HL-60 (cell line): ENCODE measurements at regions not wholly inside any gene's neighbourhood (a gene's known extent, or its start where the extent isn't known, plus 50 kb on each side); places are given as distances from the start of the nearest gene placed in this dataset.

Source experiments
- DNase-seq, 2 experiments: peaks; one replicate each; pipeline ENCODE4 v3.0.0-alpha.2; 2010 to 2020; ENCODE audit warnings: low read depth in 1 of 2, low spot score in 1 of 2
- H3K27ac ChIP-seq: fragments of 250-450 bp; sonication (Bioruptor Pico); replicated peaks from 2 replicates; pipeline ENCODE4 v1.5.1; 2020; ENCODE audit warnings: mild to moderate bottlenecking, moderate library complexity
- H3K27me3 ChIP-seq: fragments of 250-450 bp; sonication (Bioruptor Pico); 2 replicates; pipeline ENCODE4 v1.5.1; 2021; ENCODE audit warnings: mild to moderate bottlenecking, moderate library complexity; ENCODE audit not compliant: insufficient read depth, poor library complexity, severe bottlenecking
- H3K4me3 ChIP-seq: replicated peaks from 2 replicates; pipeline ENCODE4 v1.5.1; 2011; ENCODE audit warnings: mild to moderate bottlenecking, control low read depth, low read length; ENCODE audit not compliant: insufficient read depth
- CTCF ChIP-seq: IDR thresholded peaks from one replicate; pipeline ENCODE4 v1.5.1; 2011; ENCODE audit warnings: low read length, control low read depth, inconsistent platforms; ENCODE audit not compliant: insufficient read depth
- GABPA ChIP-seq: IDR thresholded peaks from 2 replicates; pipeline ENCODE4 v1.6.1; 2012; ENCODE audit warnings: low read depth
- POLR2AphosphoS5 ChIP-seq: IDR thresholded peaks from 2 replicates; pipeline ENCODE4 v1.6.1; 2012; ENCODE audit warnings: low read depth
- REST ChIP-seq: IDR thresholded peaks from 2 replicates; pipeline ENCODE4 v1.6.1; 2012; ENCODE audit warnings: low read depth; ENCODE audit not compliant: insufficient replicate concordance
- SPI1 ChIP-seq: IDR thresholded peaks from 2 replicates; pipeline ENCODE4 v1.6.1; 2012; ENCODE audit warnings: low read depth, mild to moderate bottlenecking, borderline replicate concordance

- TF ChIP-seq SPI1: no peak
- no peak for TF ChIP-seq GABPA
- no peak for TF ChIP-seq REST
- no peak for TF ChIP-seq POLR2AphosphoS5
- TF ChIP-seq CTCF: no peak
- no peak overlapping the region for H3K4me3 ChIP-seq
- no peak overlapping the region for H3K27ac ChIP-seq
- DNase-seq: no peak
- H3K27me3 ChIP-seq: no peaks in the 10 kb centered on the region
Observed at GRCh38 chr3:42028474-42028873, 62.7 kb upstream of the TRAK1 start.

DNA sequence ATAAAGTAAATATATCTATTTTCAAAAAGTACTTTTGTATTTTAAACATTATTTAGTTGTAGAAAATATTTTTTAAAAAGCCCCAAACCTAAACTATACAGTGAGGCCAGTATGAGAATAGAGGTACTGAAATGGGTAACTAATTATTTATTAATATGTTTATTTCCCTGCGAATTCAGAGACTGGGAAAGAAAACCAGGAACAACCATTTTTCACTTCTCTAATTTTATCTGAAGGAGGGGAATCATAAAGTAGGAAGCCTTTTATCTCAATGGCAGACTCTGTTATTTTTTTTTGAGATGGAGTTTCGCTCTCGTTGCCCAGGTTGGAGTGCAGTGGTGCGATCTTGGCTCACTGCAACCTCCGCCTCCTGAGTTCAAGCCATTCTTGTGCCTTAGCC, 63.6 kb upstream of the TRAK1 start:
- H3K27me3 ChIP-seq: no peaks in the 10 kb centered on the region
- DNase-seq: no peak
- TF ChIP-seq CTCF (no peak), POLR2AphosphoS5 (no peak), GABPA (no peak), REST (no peak), SPI1 (no peak)
- no peak overlapping the region for H3K27ac ChIP-seq
- H3K4me3 ChIP-seq: no peak overlapping the region

GRCh38 chr3:42025370-42026138, 63.7 kb upstream of the ULK4 start:
- H3K27ac ChIP-seq: 0 out of 2 replicates have a peak overlapping the region, but pooled peaks have one; percentile 14

More at GRCh38 chr3:42025370-42026138, 63.7 kb upstream of the ULK4 start:
- TF ChIP-seq POLR2AphosphoS5 (no peak), CTCF (no peak), REST (no peak), SPI1 (no peak), GABPA (no peak)
- Histone ChIP-seq H3K27me3 (no peaks in the 10 kb centered on the region), H3K4me3 (no peak overlapping the region)
- DNase-seq: peak; percentile 57 to 80
